ENCODE measurements at regions not wholly inside any gene's neighbourhood (a gene's known extent, or its start where the extent isn't known, plus 50 kb on each side); places are given as distances from the start of the nearest gene placed in this dataset.

DNA sequence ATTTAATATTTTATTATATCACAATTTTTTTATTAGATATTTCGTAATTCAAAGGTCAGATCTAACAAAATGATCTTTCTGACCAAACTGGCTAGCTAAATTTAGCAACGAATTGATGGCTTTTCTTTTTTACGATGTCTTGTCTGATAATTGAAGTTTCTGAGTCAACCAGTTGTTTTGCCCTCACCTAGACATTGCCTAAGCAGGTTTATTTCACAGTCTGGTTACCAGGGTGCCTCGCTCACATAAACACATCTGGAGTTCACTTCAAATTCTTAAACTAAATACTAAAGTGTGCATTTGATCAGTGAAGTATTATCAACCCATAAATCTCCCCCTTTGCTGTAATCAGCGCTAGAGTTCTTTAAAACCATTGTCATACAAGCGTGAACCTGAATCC is 448.3 kb downstream of the TLE4 start:
- TF ChIP-seq, protein P1, sequence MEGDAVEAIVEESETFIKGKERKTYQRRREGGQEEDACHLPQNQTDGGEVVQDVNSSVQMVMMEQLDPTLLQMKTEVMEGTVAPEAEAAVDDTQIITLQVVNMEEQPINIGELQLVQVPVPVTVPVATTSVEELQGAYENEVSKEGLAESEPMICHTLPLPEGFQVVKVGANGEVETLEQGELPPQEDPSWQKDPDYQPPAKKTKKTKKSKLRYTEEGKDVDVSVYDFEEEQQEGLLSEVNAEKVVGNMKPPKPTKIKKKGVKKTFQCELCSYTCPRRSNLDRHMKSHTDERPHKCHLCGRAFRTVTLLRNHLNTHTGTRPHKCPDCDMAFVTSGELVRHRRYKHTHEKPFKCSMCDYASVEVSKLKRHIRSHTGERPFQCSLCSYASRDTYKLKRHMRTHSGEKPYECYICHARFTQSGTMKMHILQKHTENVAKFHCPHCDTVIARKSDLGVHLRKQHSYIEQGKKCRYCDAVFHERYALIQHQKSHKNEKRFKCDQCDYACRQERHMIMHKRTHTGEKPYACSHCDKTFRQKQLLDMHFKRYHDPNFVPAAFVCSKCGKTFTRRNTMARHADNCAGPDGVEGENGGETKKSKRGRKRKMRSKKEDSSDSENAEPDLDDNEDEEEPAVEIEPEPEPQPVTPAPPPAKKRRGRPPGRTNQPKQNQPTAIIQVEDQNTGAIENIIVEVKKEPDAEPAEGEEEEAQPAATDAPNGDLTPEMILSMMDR (IDR thresholded peaks at IDR 0.05; ENCODE audit: extremely low read depth, missing control alignments): no peak
- no peak for DNase-seq (ENCODE audit: low spot score)

DNA sequence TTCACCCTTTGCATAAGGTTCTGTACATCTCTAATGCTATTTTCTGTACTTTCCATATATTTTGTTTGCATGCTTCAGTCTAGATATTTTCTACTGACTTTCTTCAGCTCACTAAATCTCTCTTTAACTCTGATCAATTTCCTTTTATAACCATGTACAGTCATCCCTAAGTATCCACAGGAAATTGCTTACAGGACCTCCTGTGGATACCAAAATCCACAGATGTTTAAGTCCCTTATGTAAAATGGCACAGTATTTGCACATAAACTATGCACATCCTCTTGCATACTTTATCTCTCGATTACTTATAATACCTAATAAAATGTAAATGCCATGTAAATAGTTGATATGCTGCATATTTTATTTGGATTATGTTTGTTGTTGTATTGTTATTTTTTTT is 442.1 kb downstream of the TLE4 start:
- no peak for DNase-seq (ENCODE audit: low spot score)
- TF ChIP-seq, protein P1 (IDR thresholded peaks at IDR 0.05; ENCODE audit: extremely low read depth, missing control alignments): no peak

DNA sequence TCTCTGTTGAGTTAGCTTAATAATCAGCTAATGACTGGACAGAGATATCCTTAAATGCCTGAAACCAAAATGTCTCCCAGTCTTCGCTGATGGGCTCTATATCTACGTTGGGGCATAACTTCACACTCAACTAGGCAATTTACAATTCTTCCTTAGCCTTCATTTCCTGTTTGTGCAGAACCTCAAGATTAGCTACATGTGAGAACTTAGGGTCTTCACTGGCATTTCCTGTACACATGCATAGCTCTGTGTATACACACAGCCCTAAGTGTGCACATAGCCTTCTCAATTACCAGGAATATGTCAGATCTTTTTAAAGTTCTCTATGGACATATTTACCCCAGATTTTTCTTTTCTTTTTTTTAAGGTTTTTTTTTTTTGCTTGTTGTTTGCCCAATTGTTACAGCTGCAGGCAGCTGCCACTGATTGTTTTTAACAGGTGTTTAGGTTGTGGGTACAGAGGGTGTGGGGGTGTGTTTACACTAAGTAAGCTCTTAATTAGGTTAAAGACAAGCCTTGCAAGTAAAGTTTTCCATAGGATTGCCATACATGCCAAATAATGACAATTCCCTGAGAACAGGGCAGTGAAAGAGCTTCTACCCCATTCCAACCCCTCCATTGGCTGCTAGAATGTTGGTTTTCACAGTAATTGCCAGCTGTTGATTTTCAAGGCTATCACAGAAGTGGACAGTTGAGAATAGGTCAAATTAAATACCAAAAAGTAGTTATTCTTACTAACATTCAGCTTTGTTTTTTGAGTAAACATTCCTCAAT is 441.0 kb downstream of the TLE4 start:
- DNase-seq (ENCODE audit: low spot score): no peak
- TF ChIP-seq, protein P1 (IDR thresholded peaks at IDR 0.05; ENCODE audit: extremely low read depth, missing control alignments): no peak

DNA sequence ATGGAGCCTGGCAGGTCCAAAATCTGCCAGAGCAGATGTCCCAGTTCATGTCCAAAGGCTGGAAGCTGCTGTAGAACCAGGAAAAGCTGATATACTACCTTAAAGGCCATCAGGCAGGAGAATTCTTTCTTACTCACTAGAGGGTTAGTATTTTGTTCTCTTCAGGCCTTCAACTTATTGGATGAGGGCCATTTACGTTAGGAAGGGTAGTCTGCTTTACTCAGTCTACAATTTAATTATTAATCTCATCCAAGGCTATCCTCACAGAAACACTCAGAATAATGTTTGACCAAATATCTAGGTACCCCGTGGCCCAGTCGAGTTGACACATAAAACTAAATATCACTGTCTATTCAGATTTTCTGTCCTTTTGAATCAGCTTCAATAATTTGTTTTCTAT is 437.4 kb downstream of the TLE4 start:
- no peak for DNase-seq (ENCODE audit: low spot score)
- TF ChIP-seq, protein P1 (IDR thresholded peaks at IDR 0.05; ENCODE audit: extremely low read depth, missing control alignments): no peak

DNA sequence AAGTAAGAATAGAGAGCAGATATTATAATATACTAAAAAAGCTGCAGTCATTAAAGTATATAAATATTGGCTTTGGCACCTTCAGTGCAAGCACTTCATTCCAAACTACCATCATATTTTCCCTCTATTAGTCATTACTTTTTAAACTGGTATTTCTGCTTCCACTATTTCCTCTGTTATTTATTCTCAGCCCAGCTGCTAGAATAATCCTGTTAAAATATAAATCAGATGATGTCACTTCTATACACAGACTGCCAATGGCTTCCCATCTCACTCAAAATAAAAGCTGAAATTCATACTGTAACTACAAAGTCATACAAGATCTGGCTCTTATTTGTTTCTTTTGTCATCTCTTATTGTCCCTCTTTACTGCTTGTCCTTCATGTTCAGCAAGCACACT is 432.9 kb downstream of the TLE4 start:
- no peak for DNase-seq (ENCODE audit: low spot score)
- TF ChIP-seq, protein P1 (IDR thresholded peaks at IDR 0.05; ENCODE audit: extremely low read depth, missing control alignments): no peak

DNA sequence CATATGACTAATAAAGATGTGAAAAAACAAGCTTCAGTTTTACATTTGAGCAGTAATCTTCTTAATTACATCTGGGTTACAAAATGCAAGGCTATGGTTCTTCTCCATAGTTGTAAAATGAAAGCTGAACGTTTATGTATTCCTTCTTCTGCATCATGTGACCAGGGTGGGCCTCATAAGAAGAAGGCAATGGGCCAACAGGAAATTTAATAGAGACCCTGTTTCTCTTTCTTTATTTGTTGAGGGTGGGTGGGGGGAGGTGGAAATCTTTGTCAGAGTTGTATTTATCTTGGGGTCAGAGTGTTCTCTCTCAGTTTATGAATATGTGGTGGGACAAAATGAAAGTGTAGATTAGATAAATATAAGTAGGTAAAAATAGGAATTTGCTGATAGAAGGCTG is 418.8 kb downstream of the TLE4 start:
- DNase-seq (ENCODE audit: low spot score): no peak
- TF ChIP-seq, protein P1 (IDR thresholded peaks at IDR 0.05; ENCODE audit: extremely low read depth, missing control alignments): no peak

DNA sequence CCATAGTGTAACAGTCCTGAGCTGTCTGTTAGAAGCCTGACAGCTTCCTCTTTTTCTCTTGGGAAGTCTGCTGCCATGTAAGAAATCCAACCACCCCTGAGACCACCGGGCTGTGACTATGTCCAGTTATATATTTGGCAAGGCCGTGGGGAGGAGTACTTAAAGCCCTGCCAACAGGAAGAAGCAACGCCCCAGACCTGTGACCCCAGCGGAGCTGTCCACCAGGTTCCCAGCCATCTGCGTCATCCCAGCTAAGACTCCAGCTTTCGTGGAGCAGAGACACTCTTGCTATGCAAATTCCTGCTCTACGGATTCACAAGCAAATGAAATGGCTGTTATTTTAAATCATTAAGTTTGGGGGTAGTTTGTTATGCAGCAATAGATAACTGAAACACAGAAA is 417.3 kb downstream of the TLE4 start:
- DNase-seq (ENCODE audit: low spot score): no peak
- TF ChIP-seq, protein P1 (IDR thresholded peaks at IDR 0.05; ENCODE audit: extremely low read depth, missing control alignments): no peak
